SK-MEL-5 (cell line): ENCODE measurements at regions not wholly inside any gene's neighbourhood (a gene's known extent, or its start where the extent isn't known, plus 50 kb on each side); places are given as distances from the start of the nearest gene placed in this dataset.

Source experiments
- DNase-seq: peaks from one replicate; pipeline ENCODE4 v3.0.0-alpha.2; 2016; ENCODE audit warnings: low read depth, low spot score
- in situ Hi-C: cut with HindIII; loops from 2 replicates; pipeline ENCODE4 v1.10.0; 2016; ENCODE audit warnings: low sequenced_read_pairs, high pct_unique_total_duplicates, low pct_unique_long_range_greater_than_20kb

DNA sequence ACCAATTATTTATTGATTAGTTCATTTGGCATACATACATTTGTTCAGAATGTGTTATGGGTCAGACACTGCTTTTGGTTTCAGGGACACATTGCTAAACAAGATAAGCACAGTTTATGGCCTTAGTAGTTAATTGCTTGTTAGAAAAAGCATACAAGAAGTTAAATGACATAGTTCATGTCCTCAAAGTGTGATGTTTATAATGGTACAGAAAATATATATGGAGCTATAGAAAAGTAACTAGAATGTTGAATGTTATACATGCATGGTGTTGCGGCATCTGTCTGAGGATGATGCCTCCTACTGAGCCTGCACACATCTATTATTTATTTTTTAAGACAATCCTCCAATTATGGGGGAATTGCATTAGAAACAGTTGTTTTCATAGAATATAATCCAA is 1476.3 kb upstream of the PCDH7 start:
- DNase-seq: no peak
- in situ Hi-C loops: no loop called here

- in situ Hi-C loops: no loop called here
- DNase-seq: no peak
Observed at GRCh38 chr4:29259556-29259955, 1460.6 kb upstream of the PCDH7 start.

GRCh38 chr4:29262986-29263385 is 1457.2 kb upstream of the PCDH7 start:
- in situ Hi-C loops: no loop called here

GRCh38 chr4:29276150-29276549 is 1444.0 kb upstream of the PCDH7 start:
- no peak for DNase-seq
- in situ Hi-C loops: no loop called here

More at GRCh38 chr4:29262986-29263385, 1457.2 kb upstream of the PCDH7 start:
- no peak for DNase-seq

GRCh38 chr4:29277381-29277780 is 1442.8 kb upstream of the PCDH7 start:
- no peak for DNase-seq
- in situ Hi-C loops: no loop called here

DNA sequence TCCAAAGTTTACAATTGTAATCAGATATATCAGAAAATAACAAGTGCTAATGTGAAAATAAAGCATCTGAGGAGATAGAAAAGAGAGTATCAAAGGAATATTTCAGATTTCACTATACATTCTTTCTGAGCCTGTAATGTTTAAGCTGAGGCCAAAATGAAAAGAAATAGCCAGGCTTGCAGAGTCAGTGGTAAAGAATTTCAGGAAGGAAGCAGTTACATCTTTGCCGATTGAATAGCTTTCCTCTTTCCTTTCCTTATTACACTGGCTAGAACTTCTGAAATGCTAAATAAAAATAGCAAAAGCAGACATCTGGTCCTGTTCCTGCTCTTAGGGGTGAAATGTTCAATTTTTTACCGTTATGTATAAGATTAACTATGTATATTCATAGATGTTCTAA is 1441.6 kb upstream of the PCDH7 start:
- DNase-seq: no peak
- in situ Hi-C loops: no loop called here

- no peak for DNase-seq
- in situ Hi-C loops: no loop called here
Observed at GRCh38 chr4:29289118-29289517, 1431.1 kb upstream of the PCDH7 start.

DNA sequence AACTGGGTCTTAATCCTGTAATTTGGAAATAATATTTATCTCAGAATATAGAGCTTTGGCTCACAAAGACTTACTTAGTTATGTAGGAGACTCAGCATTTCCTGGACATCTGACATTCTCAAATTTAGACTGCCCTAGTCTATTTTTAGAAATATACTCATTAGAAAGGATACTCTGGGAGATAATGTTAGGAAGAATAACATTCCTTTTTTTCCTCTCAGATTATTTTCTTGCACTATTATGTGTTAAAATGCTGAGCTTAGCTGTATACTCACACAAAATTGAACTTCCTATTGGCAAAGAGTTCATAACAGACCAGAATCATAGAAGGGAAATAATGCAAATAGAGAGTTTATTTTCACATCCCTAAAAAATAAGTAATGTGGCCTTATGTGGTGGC is 1424.9 kb upstream of the PCDH7 start:
- no peak for DNase-seq
- in situ Hi-C loops: no loop called here

DNA sequence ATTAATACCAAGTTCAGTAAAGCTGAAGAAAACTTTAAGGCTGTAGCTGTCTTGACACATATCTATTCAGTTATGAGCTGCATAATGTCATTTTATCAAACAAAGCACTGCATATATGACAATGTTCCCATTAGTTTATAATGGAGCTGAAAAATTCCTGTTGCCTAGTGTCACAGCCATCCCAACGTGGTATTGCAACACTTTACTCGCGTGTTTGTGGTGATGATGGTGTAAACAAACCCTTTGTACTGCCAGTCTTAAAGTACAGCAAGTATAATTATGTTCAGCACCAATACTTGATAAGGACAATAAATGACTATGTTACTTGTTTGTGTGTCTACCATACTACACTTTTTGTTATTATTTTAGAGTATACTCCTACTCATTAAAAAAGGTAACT is 1415.6 kb upstream of the PCDH7 start:
- in situ Hi-C loops: no loop called here
- no peak for DNase-seq

DNA sequence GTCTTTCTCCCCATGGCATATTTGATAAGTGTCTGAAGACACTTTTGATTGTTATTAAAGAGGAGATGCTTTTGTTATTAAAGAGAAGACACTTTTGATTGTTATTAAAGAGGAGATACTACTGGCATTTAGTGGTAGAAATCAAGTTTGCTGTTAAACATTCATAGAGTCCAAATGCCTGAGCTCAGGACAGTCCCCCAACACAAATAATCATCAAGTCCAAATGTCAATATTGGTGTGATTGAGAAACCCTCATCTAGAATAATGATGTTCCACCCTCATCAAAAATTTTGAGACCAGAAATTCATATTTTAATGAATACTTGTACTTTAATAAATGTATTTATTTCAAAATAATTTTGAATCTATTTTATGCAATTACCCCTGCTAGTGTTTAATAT is 1412.9 kb upstream of the PCDH7 start:
- in situ Hi-C loops: no loop called here

DNA sequence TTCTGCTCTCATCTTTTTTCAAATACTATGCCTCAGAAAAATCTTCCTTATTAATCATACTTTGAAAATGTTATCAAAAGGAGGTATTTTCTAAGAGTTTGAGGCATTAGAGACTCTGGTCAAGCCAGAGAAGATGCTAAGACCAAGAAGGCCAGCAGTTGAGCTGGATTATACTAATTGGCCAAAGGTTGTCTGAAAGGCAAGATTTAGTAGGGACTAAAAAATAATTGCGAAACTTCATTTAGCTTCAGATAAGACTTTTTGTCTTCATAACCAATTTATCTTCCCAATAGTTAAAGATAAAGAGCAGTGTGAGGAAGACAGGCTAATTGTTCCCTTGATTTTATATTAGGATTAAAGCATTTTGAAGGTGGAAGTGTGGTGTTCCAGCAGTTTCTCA is 1412.4 kb upstream of the PCDH7 start:
- DNase-seq: no peak
- in situ Hi-C loops: no loop called here

More for the DNA sequence above, 1412.9 kb upstream of the PCDH7 start:
- DNase-seq: no peak

DNA sequence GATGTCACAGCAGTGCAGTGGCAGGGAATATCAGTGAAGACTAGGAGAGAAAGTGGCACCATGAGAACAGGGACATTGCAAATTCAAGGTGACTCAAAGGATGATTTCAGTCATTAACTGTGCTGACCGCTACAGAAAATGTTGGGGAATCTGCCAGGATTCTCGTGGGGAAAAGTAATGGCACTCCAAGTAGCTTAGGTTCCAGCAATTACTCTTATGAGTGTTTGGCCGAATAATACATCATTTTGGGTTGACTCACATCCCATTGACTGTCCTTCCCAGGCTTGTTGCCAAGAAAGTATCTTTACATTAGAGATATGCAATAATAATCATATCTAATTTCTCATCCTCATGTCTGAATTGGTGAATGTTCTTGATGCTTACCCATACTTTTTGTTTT is 1411.1 kb upstream of the PCDH7 start:
- in situ Hi-C loops: no loop called here
- DNase-seq: no peak

DNA sequence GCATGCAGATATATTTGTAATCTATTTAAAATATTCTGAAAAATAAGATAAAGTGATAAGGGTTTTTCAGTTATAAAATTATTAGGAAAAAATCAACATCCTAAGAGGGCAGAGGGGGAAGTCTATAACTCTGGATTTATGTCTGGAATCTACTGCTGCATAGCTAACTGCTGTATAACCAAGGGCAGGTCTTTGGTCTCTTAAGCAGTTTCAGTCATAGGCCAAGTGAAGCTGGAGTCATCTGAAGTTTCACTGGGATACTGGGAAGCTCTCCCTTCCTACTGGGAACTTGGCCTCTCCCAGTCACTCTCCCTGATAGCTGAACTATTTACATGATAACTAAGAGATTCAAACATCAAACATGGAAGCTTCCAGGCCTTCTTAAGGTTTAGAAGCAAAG is 1409.9 kb upstream of the PCDH7 start:
- no peak for DNase-seq
- in situ Hi-C loops: no loop called here

GRCh38 chr4:29311247-29311646 is 1408.9 kb upstream of the PCDH7 start:
- no peak for DNase-seq
- in situ Hi-C loops: no loop called here

DNA sequence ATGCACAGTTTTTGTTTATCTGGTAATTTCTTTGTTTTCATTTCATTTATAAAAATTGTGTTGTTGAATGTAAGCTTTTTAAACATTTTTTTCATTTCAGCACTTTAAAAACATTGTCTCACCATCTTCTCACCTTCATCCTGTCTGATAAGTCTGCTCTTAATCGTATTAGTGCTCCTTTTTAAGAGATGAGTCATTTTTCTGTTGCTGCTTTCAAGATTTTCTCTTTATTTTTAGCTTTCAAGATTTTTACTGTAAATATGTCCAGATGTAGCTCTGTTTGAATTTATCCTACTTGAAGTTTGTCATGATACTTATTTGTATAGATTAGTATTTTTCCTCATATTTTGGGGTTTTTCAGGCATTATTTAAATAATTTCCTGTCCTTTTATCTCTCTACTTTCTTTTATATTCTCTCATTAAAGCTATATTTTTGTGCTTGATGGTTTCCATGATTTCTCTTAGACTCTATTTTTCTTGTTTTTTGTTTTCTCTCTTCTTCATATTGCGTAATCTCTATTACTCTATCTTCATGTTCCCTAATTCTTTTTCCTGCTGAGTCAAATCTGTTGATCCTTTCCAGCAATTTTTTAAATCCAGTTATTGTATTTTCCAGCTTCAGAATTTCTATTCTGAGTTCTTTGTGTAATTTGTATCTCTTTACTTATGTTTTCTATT is 1400.4 kb upstream of the PCDH7 start:
- in situ Hi-C loops: no loop called here
- no peak for DNase-seq

- no peak for DNase-seq
- in situ Hi-C loops: no loop called here
Observed at GRCh38 chr4:29320947-29321620, 1399.1 kb upstream of the PCDH7 start.

- in situ Hi-C loops: no loop called here
Observed at GRCh38 chr4:29326004-29326403, 1394.2 kb upstream of the PCDH7 start.

DNA sequence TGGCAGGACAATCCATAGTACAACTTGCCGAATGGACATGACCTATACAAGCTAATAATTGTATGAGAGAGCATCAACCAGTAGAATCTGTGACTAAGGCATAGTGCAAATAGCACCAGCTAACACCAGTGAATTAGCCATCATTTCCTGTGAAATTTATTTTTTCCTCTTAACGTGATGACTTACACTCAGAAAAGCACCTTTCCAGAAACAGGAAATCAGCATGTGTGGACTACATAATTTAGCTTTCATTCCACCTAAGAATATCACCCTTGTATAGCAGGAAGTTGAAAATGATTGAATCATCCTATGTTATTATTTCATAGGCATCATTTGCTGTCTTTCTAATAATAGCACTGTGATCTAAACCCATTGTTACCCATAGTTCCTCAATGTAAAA is 1393.4 kb upstream of the PCDH7 start:
- no peak for DNase-seq
- in situ Hi-C loops: no loop called here

More at GRCh38 chr4:29326004-29326403, 1394.2 kb upstream of the PCDH7 start:
- DNase-seq: no peak

GRCh38 chr4:29336861-29337260 is 1383.3 kb upstream of the PCDH7 start:
- in situ Hi-C loops: no loop called here
- DNase-seq: no peak
